MCF 10A (cell line): ENCODE measurements at regions not wholly inside any gene's neighbourhood (a gene's known extent, or its start where the extent isn't known, plus 50 kb on each side); places are given as distances from the start of the nearest gene placed in this dataset.

Source experiments
- BruUV-seq: library from RNA; stranded (reverse); fragments of 400-500 nt; replicated peaks from 2 replicates; lab custom pipeline; 2021; lab: Mats Ljungman, UMichigan
- CTCF ChIA-PET: fragments of 300-600 bp; sonication (Branson Sonifier 250); formaldehyde crosslinking; extraction: SDS; loops from one replicate; lab custom pipeline; 2021; ENCODE audit warnings: antibody characterized with exemption, inconsistent platforms; lab: Yijun Ruan, JAX
- POLR2A ChIA-PET: fragments of 300-600, 350-650 bp; sonication (Branson Sonifier 250); formaldehyde crosslinking; extraction: SDS; loops from one replicate; lab custom pipeline; 2020; ENCODE audit warnings: antibody characterized with exemption, inconsistent platforms; lab: Yijun Ruan, JAX
- DNase-seq: peaks from one replicate; pipeline ENCODE4 v3.0.0-alpha.2; 2018; ENCODE audit not compliant: unreplicated experiment
- H3K27ac Mint-ChIP-seq: one replicate; pipeline ENCODE4 v1.8.0; 2022; ENCODE audit warnings: mild to moderate bottlenecking, low read depth, mixed read lengths; ENCODE audit not compliant: unreplicated experiment
- H3K27me3 Mint-ChIP-seq: one replicate; pipeline ENCODE4 v1.8.0; 2022; ENCODE audit warnings: mixed read lengths; ENCODE audit not compliant: insufficient read depth, unreplicated experiment
- H3K36me3 Mint-ChIP-seq: one replicate; pipeline ENCODE4 v1.8.0; 2022; ENCODE audit warnings: mild to moderate bottlenecking, moderate library complexity, mixed read lengths; ENCODE audit not compliant: insufficient read depth, unreplicated experiment
- H3K4me1 Mint-ChIP-seq: one replicate; pipeline ENCODE4 v1.8.0; 2022; ENCODE audit warnings: mixed read lengths; ENCODE audit not compliant: insufficient read depth, unreplicated experiment
- H3K4me3 Mint-ChIP-seq: one replicate; pipeline ENCODE4 v1.8.0; 2022; ENCODE audit warnings: mild to moderate bottlenecking, moderate library complexity, mixed read lengths; ENCODE audit not compliant: unreplicated experiment
- H3K9me3 Mint-ChIP-seq: one replicate; pipeline ENCODE4 v1.8.0; 2022; ENCODE audit warnings: mixed read lengths; ENCODE audit not compliant: unreplicated experiment
- intact Hi-C: fragments of 100-400 bp; cut with micrococcal nuclease; formaldehyde crosslinking; loops from 2 replicates; pipeline ENCODE4 v1.14.1; 2022
- TF ChIP-seq, protein P1 (sequence below): fragments of 200-600 bp; IDR thresholded peaks from one replicate; pipeline ENCODE4 v1.8.0; 2022; ENCODE audit warnings: antibody characterized with exemption, mild to moderate bottlenecking; ENCODE audit not compliant: unreplicated experiment

- intact Hi-C loops, result no loop called here
- no peaks in the 10 kb centered on the region for H3K4me1 Mint-ChIP-seq
- no peaks in the 10 kb centered on the region for H3K36me3 Mint-ChIP-seq
- no TSS peak for BruUV-seq
- TF ChIP-seq, protein P1, sequence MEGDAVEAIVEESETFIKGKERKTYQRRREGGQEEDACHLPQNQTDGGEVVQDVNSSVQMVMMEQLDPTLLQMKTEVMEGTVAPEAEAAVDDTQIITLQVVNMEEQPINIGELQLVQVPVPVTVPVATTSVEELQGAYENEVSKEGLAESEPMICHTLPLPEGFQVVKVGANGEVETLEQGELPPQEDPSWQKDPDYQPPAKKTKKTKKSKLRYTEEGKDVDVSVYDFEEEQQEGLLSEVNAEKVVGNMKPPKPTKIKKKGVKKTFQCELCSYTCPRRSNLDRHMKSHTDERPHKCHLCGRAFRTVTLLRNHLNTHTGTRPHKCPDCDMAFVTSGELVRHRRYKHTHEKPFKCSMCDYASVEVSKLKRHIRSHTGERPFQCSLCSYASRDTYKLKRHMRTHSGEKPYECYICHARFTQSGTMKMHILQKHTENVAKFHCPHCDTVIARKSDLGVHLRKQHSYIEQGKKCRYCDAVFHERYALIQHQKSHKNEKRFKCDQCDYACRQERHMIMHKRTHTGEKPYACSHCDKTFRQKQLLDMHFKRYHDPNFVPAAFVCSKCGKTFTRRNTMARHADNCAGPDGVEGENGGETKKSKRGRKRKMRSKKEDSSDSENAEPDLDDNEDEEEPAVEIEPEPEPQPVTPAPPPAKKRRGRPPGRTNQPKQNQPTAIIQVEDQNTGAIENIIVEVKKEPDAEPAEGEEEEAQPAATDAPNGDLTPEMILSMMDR, result no peak
- no peak overlapping the region for H3K4me3 Mint-ChIP-seq
- ChIA-PET POLR2A (no interaction called here), CTCF (interaction anchor here (0.6 to 1.2 kb wide), 2 partner anchors 19 to 852 kb away, joined by 3 read pairs; no protein-coding TSS in a partner anchor)
- peaks cover 35% of the 10 kb centered on the region for H3K9me3 Mint-ChIP-seq
- no peaks in the 10 kb centered on the region for H3K27me3 Mint-ChIP-seq
- no peak for DNase-seq
- no peak overlapping the region for H3K27ac Mint-ChIP-seq
Observed at GRCh38 chrX:58051346-58051745, 141.1 kb upstream of the ZXDA start.

DNA sequence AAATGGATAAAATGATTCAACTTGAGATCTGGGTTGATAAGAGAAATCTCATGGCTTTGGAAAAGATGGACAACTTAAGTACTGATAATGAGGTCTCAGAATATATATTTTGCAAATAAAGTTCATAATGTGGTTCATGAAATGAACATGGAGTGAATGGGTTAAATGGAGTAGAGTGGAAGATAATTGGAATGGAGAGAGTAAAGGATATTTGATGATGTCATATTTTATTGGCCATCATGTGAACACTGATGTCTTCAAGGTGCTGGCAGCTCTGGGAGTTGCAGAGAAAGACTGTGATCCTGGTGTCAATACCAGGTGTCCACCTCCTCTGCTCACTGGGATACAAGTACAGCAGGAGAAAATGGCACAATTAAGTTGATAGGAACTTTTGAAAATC lies 133.9 kb upstream of the ZXDA start:
- H3K36me3 Mint-ChIP-seq, result no peaks in the 10 kb centered on the region
- POLR2A ChIA-PET, result no interaction called here
- CTCF ChIA-PET, result interaction anchor here (1.5 kb wide), 1 partner anchor 18 kb away, joined by 6 read pairs; no protein-coding TSS in a partner anchor
- no peaks in the 10 kb centered on the region for H3K27me3 Mint-ChIP-seq
- no peak for DNase-seq
- no peaks in the 10 kb centered on the region for H3K4me1 Mint-ChIP-seq
- no peak overlapping the region for H3K4me3 Mint-ChIP-seq
- no TSS peak for BruUV-seq
- H3K27ac Mint-ChIP-seq, result no peak overlapping the region
- H3K9me3 Mint-ChIP-seq, result peaks cover 40% of the 10 kb centered on the region
- intact Hi-C loops, result no loop called here
- TF ChIP-seq, protein P1, result no peak

DNA sequence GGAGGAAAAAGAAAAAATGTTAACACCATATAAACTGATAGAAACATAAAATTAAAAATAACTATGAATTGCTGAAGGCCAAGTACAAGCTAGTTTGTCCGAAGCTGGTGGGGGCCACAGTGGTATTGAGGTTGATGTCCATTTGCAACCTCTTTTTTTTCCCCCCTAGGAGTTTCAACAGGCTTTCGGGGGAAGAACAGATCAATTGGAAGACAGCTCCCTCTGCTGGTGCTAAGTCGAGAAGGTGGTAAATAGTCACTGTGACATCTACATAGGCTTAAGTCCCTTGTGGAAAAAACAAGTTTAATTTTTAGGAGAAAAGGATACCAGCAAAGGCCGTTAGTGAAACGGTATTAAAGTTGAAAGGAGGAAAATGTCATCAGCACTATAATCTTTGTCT lies 115.7 kb upstream of the ZXDA start:
- H3K4me1 Mint-ChIP-seq, result no peaks in the 10 kb centered on the region
- intact Hi-C loops, result loop anchor here (1.0 to 5.0 kb wide), 2 partner anchors 205 to 454 kb away; no protein-coding TSS in a partner anchor
- ChIA-PET CTCF (interaction anchor here (0.5 to 6.7 kb wide), 29 partner anchors 9 to 1223 kb away, joined by 3 to 63 read pairs (median 4); no protein-coding TSS in a partner anchor), POLR2A (no interaction called here)
- peak; percentile 52 for DNase-seq
- H3K36me3 Mint-ChIP-seq, result no peaks in the 10 kb centered on the region
- no TSS peak for BruUV-seq
- no peak overlapping the region for H3K4me3 Mint-ChIP-seq
- H3K9me3 Mint-ChIP-seq, result peaks cover 17% of the 10 kb centered on the region
- peaks cover 16% of the 10 kb centered on the region for H3K27me3 Mint-ChIP-seq
- TF ChIP-seq, protein P1, result peak; percentile 53
- no peak overlapping the region for H3K27ac Mint-ChIP-seq

- H3K9me3 Mint-ChIP-seq, result peaks cover 48% of the 10 kb centered on the region
- no peak overlapping the region for H3K27ac Mint-ChIP-seq
- intact Hi-C loops, result no loop called here
- H3K36me3 Mint-ChIP-seq, result peaks cover 6% of the 10 kb centered on the region
- no peak for DNase-seq
- CTCF ChIA-PET, result interaction anchor here (1.3 to 1.4 kb wide), 2 partner anchors 40 to 41 kb away, joined by 3 to 4 read pairs; no protein-coding TSS in a partner anchor
- H3K4me3 Mint-ChIP-seq, result no peak overlapping the region
- BruUV-seq, result no TSS peak
- no peaks in the 10 kb centered on the region for H3K4me1 Mint-ChIP-seq
- TF ChIP-seq, protein P1, result no peak
- H3K27me3 Mint-ChIP-seq, result no peaks in the 10 kb centered on the region
- POLR2A ChIA-PET, result interaction anchor here (0.7 kb wide), 1 partner anchor 69 kb away, joined by 3 read pairs; no protein-coding TSS in a partner anchor
Observed at GRCh38 chrX:57985951-57986350, 75.7 kb upstream of the ZXDA start.
